ENCODE measurements at regions not wholly inside any gene's neighbourhood (a gene's known extent, or its start where the extent isn't known, plus 50 kb on each side); places are given as distances from the start of the nearest gene placed in this dataset.

DNA sequence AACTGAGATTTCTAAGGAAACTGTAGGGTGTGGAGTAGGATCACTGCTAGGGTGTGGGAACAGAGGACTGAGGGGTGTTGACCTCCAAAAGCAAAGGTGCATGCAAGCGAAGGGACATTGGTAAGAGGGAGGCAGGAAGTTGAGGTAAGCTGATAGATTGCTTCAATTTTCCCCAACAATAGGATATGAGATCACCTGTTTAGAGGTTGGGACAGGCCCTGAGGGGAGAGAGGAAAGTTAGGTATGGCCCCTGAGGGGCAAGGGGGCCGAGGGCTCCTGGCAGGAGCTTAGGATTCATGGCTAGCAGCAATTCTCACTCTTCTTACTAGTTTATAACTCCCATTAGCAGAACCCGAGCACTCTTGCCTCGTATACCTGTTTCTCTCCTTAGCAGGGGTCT lies 106.8 kb upstream of the RPS6KA2 start:
- TF ChIP-seq EZH2phosphoT487 (IDR thresholded peaks at IDR 0.05) (no peak), EZH2 (IDR thresholded peaks at IDR 0.05) (no peak)
- TF ChIP-seq, protein P1, sequence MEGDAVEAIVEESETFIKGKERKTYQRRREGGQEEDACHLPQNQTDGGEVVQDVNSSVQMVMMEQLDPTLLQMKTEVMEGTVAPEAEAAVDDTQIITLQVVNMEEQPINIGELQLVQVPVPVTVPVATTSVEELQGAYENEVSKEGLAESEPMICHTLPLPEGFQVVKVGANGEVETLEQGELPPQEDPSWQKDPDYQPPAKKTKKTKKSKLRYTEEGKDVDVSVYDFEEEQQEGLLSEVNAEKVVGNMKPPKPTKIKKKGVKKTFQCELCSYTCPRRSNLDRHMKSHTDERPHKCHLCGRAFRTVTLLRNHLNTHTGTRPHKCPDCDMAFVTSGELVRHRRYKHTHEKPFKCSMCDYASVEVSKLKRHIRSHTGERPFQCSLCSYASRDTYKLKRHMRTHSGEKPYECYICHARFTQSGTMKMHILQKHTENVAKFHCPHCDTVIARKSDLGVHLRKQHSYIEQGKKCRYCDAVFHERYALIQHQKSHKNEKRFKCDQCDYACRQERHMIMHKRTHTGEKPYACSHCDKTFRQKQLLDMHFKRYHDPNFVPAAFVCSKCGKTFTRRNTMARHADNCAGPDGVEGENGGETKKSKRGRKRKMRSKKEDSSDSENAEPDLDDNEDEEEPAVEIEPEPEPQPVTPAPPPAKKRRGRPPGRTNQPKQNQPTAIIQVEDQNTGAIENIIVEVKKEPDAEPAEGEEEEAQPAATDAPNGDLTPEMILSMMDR (IDR thresholded peaks at IDR 0.05) = no peak
- Histone ChIP-seq H3K27me3 (no peaks in the 10 kb centered on the region), H3F3A (ENCODE audit: low read depth) (no peaks in the 10 kb centered on the region), H3K36me3 (no peaks in the 10 kb centered on the region), H3K27ac (no peak overlapping the region), H3K9ac (no peak overlapping the region), H3K4me1 (peaks cover 12% of the 10 kb centered on the region), H3K4me2 (no peak overlapping the region), H3K9me3 (ENCODE audit: low read depth) (no peaks in the 10 kb centered on the region), H2AFZ (replicated peaks) (no peak overlapping the region), H3K79me2 (ENCODE audit: low read depth) (no peaks in the 10 kb centered on the region), H3K4me3 (no peak overlapping the region), H4K20me1 (ENCODE audit: low read depth) (no peaks in the 10 kb centered on the region)
- no peak overlapping the region for H3K4me3 Mint-ChIP-seq
- peaks cover 21% of the 10 kb centered on the region for H3K4me1 Mint-ChIP-seq
- H3K9me3 Mint-ChIP-seq = peaks cover 6% of the 10 kb centered on the region
- DNase-seq (ENCODE audit: low spot score) = no peak
- no peak overlapping the region for H3K27ac Mint-ChIP-seq
- H3K27me3 Mint-ChIP-seq (ENCODE audit: insufficient read depth, low read depth) = peaks cover 2% of the 10 kb centered on the region
- H3K36me3 Mint-ChIP-seq = no peaks in the 10 kb centered on the region

DNA sequence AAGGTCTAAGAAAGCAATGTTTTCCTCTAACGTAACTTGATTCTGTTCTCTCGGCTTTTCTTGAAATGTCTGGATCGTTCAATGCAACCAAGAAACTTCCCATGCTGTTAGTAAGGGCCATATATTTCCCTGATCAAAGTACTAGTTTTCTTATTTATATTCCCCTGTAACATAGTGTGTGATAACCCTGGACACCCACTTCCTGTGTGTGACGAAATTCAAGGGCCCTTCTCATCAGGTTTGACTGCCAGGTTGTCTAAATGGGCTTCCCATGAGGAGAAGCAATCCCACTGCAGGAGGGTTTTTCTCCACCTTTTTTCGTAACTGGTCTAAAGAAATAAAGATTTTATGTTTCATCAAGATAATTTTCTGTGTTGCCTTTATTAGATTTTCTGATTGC lies 102.6 kb upstream of the RPS6KA2 start:
- H3K4me1 ChIP-seq = no peaks in the 10 kb centered on the region
- no peaks in the 10 kb centered on the region for H3K9me3 ChIP-seq (ENCODE audit: low read depth)
- no peaks in the 10 kb centered on the region for H4K20me1 ChIP-seq (ENCODE audit: low read depth)
- Mint-ChIP-seq H3K27me3 (ENCODE audit: insufficient read depth, low read depth) (peaks cover 2% of the 10 kb centered on the region), H3K36me3 (no peaks in the 10 kb centered on the region), H3K4me1 (peaks cover 9% of the 10 kb centered on the region), H3K27ac (no peak overlapping the region), H3K4me3 (no peak overlapping the region), H3K9me3 (peaks cover 2% of the 10 kb centered on the region)
- H3K4me2 ChIP-seq = no peak overlapping the region
- DNase-seq (ENCODE audit: low spot score) = no peak
- H3K27ac ChIP-seq = no peak overlapping the region
- TF ChIP-seq, protein P1 (IDR thresholded peaks at IDR 0.05) = no peak
- TF ChIP-seq EZH2phosphoT487 (IDR thresholded peaks at IDR 0.05) (no peak), EZH2 (IDR thresholded peaks at IDR 0.05) (no peak)
- H3K4me3 ChIP-seq = no peak overlapping the region
- H3K36me3 ChIP-seq = no peaks in the 10 kb centered on the region
- no peak overlapping the region for H3K9ac ChIP-seq
- H3F3A ChIP-seq (ENCODE audit: low read depth) = no peaks in the 10 kb centered on the region
- no peaks in the 10 kb centered on the region for H3K79me2 ChIP-seq (ENCODE audit: low read depth)
- no peak overlapping the region for H2AFZ ChIP-seq (replicated peaks)
- H3K27me3 ChIP-seq = no peaks in the 10 kb centered on the region

GRCh38 chr6:166728884-166729530 lies 102.0 kb upstream of the RPS6KA2 start:
- H3K9me3 ChIP-seq (ENCODE audit: low read depth) = no peaks in the 10 kb centered on the region
- no peaks in the 10 kb centered on the region for H3K9me3 Mint-ChIP-seq
- H2AFZ ChIP-seq (replicated peaks) = no peak overlapping the region
- H3K4me1 ChIP-seq = no peaks in the 10 kb centered on the region
- H3K79me2 ChIP-seq (ENCODE audit: low read depth) = no peaks in the 10 kb centered on the region
- TF ChIP-seq EZH2 (IDR thresholded peaks at IDR 0.05) (no peak), EZH2phosphoT487 (IDR thresholded peaks at IDR 0.05) (no peak)
- H4K20me1 ChIP-seq (ENCODE audit: low read depth) = no peaks in the 10 kb centered on the region
- H3K4me1 Mint-ChIP-seq = peaks cover 9% of the 10 kb centered on the region
- no peak overlapping the region for H3K9ac ChIP-seq
- H3K36me3 Mint-ChIP-seq = no peaks in the 10 kb centered on the region
- H3K4me3 ChIP-seq = no peak overlapping the region
- DNase-seq (ENCODE audit: low spot score) = no peak
- no peak overlapping the region for H3K4me3 Mint-ChIP-seq
- H3K4me2 ChIP-seq = no peak overlapping the region
- H3K27ac ChIP-seq = no peak overlapping the region
- no peaks in the 10 kb centered on the region for H3F3A ChIP-seq (ENCODE audit: low read depth)
- H3K27ac Mint-ChIP-seq = peak overlapping the region; percentile 60
- H3K27me3 Mint-ChIP-seq (ENCODE audit: insufficient read depth, low read depth) = peaks cover 5% of the 10 kb centered on the region
- H3K27me3 ChIP-seq = no peaks in the 10 kb centered on the region
- no peaks in the 10 kb centered on the region for H3K36me3 ChIP-seq

GRCh38 chr6:166726201-166726600 lies 99.2 kb upstream of the RPS6KA2 start:
- H3K27ac Mint-ChIP-seq = no peak overlapping the region
- no peak overlapping the region for H3K9ac ChIP-seq
- H3K9me3 Mint-ChIP-seq = no peaks in the 10 kb centered on the region
- H3F3A ChIP-seq (ENCODE audit: low read depth) = no peaks in the 10 kb centered on the region
- H3K4me3 Mint-ChIP-seq = no peak overlapping the region
- H3K4me1 Mint-ChIP-seq = peaks cover 9% of the 10 kb centered on the region
- no peaks in the 10 kb centered on the region for H3K4me1 ChIP-seq
- H3K36me3 Mint-ChIP-seq = no peaks in the 10 kb centered on the region
- H3K9me3 ChIP-seq (ENCODE audit: low read depth) = no peaks in the 10 kb centered on the region
- no peak overlapping the region for H3K4me2 ChIP-seq
- no peak overlapping the region for H3K4me3 ChIP-seq
- DNase-seq (ENCODE audit: low spot score) = no peak
- H2AFZ ChIP-seq (replicated peaks) = no peak overlapping the region
- peaks cover 8% of the 10 kb centered on the region for H3K27me3 Mint-ChIP-seq (ENCODE audit: insufficient read depth, low read depth)
- no peak overlapping the region for H3K27ac ChIP-seq
- no peaks in the 10 kb centered on the region for H3K79me2 ChIP-seq (ENCODE audit: low read depth)
- H3K27me3 ChIP-seq = no peaks in the 10 kb centered on the region
- no peaks in the 10 kb centered on the region for H3K36me3 ChIP-seq
- H4K20me1 ChIP-seq (ENCODE audit: low read depth) = no peaks in the 10 kb centered on the region
- TF ChIP-seq, protein P1 (IDR thresholded peaks at IDR 0.05) = no peak
- TF ChIP-seq EZH2phosphoT487 (IDR thresholded peaks at IDR 0.05) (no peak), EZH2 (IDR thresholded peaks at IDR 0.05) (no peak)

Data from neural progenitor cell (in vitro differentiated cells).